GM19328 (cell line): ENCODE measurements at regions not wholly inside any gene's neighbourhood (a gene's known extent, or its start where the extent isn't known, plus 50 kb on each side); places are given as distances from the start of the nearest gene placed in this dataset.

Experiments used
- ATAC-seq: cut with Tn5 transposase; IDR thresholded peaks from one replicate; pipeline ENCODE4 v1.9.1; 2021; ENCODE audit warnings: mild to moderate bottlenecking, moderate library complexity; ENCODE audit not compliant: unreplicated experiment

GRCh38 chr2:204312105-204312504 lies 233.2 kb upstream of the PARD3B start:
- no peak for ATAC-seq

- no peak for ATAC-seq
These were observed 232.0 kb upstream of the PARD3B start for GRCh38 chr2:204313256-204313655.

DNA sequence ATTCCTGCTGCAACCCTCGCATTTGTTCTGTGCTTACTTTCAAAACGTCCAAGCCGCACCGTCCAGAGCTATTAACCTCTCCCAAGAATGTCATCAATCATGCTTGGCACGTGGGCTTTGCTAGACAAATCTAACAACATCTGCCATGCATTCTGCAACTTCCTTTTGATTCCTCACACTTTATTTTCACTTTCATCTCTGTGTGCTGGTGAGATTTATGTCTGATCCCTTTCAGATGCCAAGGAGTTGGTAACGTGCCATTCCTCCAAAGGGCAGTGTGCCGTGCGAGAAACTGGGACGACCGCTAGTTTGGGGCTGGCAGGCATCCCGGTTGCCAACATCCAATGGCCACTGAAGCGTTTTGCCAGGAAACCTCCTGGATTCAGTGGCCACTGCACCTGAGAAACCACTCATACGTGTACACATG lies 230.0 kb upstream of the PARD3B start:
- ATAC-seq = no peak

DNA sequence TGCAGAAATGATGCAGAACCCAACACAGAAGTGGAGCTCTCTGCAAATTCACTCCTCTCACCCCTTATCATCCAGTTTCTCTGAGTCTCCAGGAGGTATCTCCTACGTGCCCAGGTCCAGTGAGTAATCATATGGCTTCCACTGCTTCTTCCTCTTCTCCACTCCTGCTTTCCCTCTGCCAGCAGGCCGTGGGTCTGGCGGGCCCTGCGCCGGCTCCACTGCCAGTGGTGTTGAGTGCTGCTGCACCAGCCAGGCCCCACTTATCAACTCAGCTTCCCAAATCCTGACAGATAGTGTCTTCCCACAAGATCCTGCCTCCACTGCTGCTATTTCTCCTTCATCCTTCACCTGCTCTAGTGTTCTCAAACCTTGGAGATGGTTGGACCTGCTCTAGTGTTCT lies 227.6 kb upstream of the PARD3B start:
- no peak for ATAC-seq

- no peak for ATAC-seq
These were observed 224.1 kb upstream of the PARD3B start for GRCh38 chr2:204321027-204321800.

DNA sequence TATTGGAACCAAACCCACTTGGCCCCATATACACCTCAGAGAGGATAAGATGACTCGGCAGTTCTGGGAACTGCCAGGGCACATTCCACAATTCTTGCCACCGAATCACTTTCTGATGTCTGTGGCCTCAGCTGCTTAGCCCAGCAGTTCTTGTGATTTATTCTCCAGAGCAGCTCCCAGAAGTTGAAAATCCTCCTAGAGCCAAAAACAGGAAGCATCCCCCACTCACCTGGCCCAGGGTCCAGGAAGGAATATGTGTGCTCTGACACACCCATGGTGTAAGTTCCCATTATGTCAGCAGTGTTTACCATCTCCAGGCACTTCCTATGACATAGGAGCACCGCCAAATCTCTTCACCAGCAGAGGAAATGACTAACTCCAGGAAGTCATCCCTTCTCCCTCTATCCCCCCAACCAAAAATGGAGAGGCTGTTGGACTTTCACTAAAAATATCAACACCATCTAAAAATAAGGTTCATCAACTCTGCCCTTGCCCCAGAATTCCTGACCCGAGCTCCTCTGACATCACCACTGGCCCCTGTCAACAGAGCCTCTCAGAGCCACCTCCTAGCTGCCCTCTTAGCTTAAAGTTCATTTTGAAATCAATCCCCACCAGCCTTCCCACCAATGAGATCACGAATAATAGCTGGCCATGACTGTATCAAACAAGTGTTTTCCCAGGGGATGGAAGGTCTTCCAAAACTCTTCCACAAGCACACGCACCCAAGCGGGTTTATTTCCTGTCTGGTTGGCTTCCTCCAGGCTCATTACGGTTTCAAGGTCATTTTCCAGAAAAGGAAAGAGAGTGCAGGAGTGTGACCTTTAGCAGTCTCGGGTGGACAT lies 223.1 kb upstream of the PARD3B start:
- ATAC-seq = no peak

- peak; percentile 80 for ATAC-seq
These were observed 219.8 kb upstream of the PARD3B start for GRCh38 chr2:204325468-204325867.

DNA sequence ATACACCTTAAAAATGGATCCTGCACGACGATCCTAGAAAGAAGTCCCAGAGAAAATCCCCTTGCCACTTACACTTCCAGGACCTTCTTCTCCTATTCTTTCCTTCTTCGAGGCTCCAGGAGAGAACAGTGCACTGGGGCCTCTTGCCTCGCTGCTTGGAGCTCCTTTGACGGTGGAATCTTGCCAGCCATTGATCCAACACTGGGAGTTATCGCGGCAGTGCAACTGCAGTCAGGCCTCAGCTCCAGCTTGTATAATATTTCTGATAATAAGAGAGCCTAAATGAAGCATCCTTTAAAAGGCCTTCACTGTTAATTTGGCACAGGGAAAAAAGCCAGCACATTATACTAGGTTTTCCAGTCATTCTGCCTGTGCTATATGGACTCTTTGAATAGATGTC lies 216.9 kb upstream of the PARD3B start:
- no peak for ATAC-seq

- no peak for ATAC-seq
These were observed 216.3 kb upstream of the PARD3B start for GRCh38 chr2:204329016-204329415.

GRCh38 chr2:204329532-204329931 lies 215.7 kb upstream of the PARD3B start:
- no peak for ATAC-seq

DNA sequence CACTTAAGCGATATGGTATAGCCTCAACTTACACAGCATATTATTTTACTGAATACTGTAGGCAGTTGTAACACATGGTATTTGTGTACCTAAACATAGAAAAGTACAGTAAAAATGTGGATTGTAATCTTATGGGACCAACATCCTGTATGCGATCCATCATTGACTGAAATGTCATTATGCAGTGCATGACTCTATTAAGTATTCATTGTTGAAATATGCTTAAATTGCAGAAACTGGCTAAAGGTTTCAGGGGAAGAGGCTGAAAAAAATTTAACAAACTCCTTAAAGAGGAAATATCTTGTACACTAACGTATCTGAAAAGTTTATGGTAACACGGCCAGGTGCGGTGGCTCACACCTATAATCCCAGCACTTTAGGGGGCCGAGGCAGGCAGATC lies 214.1 kb upstream of the PARD3B start:
- ATAC-seq = no peak

DNA sequence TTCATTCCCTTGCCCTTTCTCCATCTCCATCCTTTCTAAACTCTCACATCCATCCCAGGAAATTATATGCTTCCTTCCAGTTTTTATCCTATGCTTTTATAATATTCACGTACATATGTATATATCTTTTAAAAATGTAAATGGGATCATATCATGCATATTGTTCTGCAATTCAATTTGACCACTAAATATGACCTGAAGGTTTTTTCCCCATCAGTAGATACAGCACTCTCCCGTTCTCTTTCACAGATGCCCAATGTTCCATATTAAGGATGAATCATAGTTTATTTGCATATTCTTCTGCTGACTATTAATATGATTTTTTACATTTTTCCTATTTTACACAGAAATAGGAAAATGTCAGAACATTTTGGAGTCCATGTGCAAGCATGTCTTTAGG lies 213.3 kb upstream of the PARD3B start:
- ATAC-seq = no peak

DNA sequence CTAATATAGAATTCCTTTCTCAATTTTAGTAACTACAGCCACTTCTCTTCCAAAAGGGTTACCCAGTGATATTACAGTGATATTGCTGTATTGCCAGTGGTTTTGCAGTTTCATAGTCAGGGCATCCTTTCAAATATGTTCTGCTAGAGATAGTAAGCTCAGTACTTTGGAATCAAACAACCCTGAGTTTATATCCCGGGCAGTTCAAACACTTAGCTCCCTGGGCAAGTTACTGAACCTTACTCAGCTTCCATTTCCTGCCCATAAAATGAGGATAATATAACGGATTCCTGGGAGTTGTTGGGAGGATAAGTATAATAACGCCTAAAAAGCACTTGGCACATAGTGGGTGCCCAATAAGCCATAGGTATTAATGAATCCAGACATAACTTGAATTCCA lies 212.6 kb upstream of the PARD3B start:
- no peak for ATAC-seq

GRCh38 chr2:204333861-204334260 lies 211.4 kb upstream of the PARD3B start:
- ATAC-seq = no peak

DNA sequence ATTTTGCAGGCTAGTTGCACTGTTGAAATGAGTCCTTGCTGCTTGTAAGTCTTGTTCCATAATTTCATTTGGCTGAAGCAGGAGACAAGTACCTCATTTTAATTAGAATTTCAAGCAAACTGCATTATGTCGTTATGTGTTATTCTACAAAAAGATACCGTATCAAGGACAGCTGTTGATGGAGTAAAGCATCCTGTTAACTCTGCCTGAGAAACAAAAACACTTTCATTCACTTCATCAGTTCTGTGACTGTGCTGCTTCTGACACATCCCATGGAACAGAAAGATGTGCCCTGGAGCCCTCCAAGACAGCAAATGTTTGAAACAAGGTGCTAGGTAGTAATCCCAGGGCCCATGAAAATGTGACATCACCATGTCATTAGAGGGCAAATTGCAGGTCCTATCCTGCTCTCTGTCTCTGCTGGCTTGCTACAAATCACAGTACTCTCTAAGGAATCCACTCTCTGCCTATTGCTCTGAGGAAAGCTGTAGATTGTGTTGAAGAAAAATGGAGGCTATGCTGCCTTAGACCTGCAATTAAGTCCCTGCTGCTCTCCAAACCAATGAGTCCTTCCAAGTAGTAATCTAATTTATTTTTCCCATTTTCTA lies 209.7 kb upstream of the PARD3B start:
- ATAC-seq = no peak

- ATAC-seq = no peak
These were observed 209.0 kb upstream of the PARD3B start for GRCh38 chr2:204336153-204336744.

DNA sequence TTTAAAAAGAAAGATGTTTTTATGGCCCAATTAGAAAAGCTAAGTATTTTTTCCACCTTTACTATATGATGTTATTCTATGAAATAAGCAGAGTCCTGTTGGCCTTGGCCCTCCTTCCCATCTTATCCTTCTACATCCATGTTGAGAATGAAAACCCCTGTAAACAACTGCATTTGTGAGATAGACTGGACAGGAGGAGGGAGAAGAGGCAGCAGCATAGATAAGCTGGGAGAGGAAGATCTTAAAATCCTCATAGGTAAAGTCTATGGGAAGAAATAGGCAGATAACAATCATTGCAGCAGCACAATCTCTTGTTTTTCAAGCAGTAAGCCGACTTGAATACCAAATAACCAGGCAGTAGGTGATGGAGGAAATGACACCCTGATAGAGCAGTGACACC lies 207.6 kb upstream of the PARD3B start:
- no peak for ATAC-seq

DNA sequence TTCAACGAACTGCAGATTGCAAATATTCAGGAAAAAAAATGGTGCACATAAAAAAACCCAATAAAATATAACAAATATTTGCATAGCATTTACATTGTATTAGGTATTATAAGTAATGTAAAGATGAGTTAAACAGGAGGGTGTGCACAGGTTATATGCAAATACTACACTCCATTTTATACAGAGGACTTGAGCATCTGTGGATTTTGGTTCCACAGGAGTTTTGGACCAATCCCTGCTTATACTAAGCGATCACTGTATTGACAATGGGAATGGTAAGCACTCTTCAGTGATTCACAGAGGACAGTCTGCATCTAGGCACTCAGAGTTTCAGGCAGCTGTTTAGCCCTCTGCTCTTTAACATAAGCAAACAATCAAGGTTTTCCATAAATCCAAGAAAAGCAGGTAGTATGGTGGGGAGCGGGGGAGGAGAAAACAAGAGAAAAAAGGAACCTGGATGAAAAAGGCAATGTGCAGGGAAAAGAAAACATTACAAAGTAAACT lies 206.0 kb upstream of the PARD3B start:
- no peak for ATAC-seq

- no peak for ATAC-seq
These were observed 204.8 kb upstream of the PARD3B start for GRCh38 chr2:204340511-204340910.

DNA sequence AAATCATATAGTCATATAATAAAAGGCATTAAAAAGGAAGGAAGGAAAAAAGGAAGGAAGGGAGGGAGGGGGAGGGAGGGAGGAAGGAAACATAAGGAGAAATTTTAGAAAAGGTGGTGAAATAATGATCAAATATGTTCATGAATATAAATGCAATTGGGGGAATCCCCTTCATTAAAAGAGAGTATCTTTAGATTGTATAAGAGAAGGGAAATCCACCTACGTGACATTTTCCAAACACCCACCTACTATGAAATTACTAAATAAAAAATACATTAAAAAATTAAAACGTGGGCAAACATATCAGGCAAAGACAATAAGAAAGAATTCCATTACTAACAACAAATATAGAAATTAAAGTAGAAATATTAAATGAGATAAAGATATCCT lies 203.4 kb upstream of the PARD3B start:
- ATAC-seq = no peak

DNA sequence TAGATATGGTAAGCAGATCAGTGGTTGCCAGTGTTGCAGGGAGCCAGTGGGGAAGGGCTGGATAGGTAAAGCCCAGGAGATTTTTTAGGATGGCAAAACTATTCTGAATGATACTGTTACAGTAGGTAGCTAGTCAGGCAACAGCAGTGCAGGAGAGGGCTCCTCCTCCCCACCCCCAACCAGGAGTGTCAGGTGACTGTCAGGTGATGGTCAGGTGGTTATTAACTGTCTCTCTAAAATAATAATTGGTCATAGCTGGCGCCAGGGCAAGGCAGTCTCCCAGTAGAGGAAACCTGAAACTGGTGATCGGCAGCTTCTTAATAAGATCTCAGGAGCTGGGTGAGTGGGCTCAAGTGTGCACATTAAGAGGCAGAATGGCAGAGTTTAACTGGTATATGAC lies 201.6 kb upstream of the PARD3B start:
- no peak for ATAC-seq
